ENCODE measurements at regions not wholly inside any gene's neighbourhood (a gene's known extent, or its start where the extent isn't known, plus 50 kb on each side); places are given as distances from the start of the nearest gene placed in this dataset.

DNA sequence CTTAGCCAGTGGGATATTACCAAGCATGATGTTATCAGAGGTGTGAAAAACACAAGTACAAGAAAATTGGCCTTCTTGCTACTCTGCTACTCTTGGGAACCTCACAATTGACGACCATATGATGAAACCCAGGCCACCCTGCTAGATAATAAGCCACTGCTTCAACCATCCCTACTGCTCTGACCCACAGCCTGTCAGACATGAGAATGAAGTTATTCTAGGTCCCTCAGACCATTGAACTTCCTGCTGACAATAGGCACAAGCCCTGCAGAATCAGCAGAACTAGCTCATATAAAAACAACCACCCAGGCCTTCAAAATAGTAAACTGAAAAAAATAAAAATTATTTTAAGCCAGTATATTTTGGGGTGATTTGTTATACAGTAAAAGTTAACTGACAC lies 559.9 kb downstream of the KCTD12 start:
- Histone ChIP-seq H3K36me3 (no peaks in the 10 kb centered on the region), H3K4me3 (no peak overlapping the region), H3K27me3 (no peaks in the 10 kb centered on the region), H3K27ac (no peak overlapping the region), H3K9me3 (no peaks in the 10 kb centered on the region), H3K4me1 (no peaks in the 10 kb centered on the region)
- no peak for DNase-seq
- intact Hi-C loops (cut with DNase I) = no loop called here
- no peak for TF ChIP-seq CTCF (IDR thresholded peaks at IDR 0.05)
- ATAC-seq = no peak

DNA sequence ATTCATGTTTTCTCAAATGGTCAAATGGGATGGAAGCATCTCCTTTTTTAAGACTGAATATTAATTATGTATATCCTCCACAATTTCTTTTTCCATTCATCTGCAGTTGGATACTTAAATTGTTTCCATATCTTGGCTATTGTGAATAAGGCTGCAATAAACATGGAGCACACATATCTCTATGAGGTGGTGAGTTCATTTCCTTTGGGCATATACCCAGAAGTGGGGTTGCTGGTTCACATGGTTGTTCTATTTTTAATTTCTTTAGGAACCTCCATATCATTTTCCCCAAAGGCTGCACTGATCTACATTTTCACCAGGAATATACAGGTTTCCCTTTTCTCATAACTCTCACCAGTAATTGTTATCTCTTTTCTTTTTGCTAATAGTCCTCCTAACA lies 566.3 kb downstream of the KCTD12 start:
- no peaks in the 10 kb centered on the region for H3K4me1 ChIP-seq
- intact Hi-C loops (cut with DNase I) = no loop called here
- TF ChIP-seq CTCF (IDR thresholded peaks at IDR 0.05) = no peak
- no peak overlapping the region for H3K27ac ChIP-seq
- H3K9me3 ChIP-seq = no peaks in the 10 kb centered on the region
- H3K27me3 ChIP-seq = no peaks in the 10 kb centered on the region
- DNase-seq (no peak), ATAC-seq (no peak)
- H3K4me3 ChIP-seq = no peak overlapping the region
- H3K36me3 ChIP-seq = no peaks in the 10 kb centered on the region

- Histone ChIP-seq H3K4me1 (no peaks in the 10 kb centered on the region), H3K9me3 (no peaks in the 10 kb centered on the region), H3K27ac (no peak overlapping the region), H3K4me3 (no peak overlapping the region), H3K27me3 (no peaks in the 10 kb centered on the region), H3K36me3 (no peaks in the 10 kb centered on the region)
- DNase-seq (no peak), ATAC-seq (no peak)
- intact Hi-C loops (cut with DNase I) = no loop called here
- no peak for TF ChIP-seq CTCF (IDR thresholded peaks at IDR 0.05)
Observed at GRCh38 chr13:76316998-76317527, 569.1 kb downstream of the KCTD12 start.

- DNase-seq = no peak
- Histone ChIP-seq H3K27me3 (no peaks in the 10 kb centered on the region), H3K27ac (no peak overlapping the region), H3K4me3 (no peak overlapping the region), H3K36me3 (no peaks in the 10 kb centered on the region), H3K4me1 (no peaks in the 10 kb centered on the region), H3K9me3 (no peaks in the 10 kb centered on the region)
- no peak for TF ChIP-seq CTCF (IDR thresholded peaks at IDR 0.05)
- ATAC-seq = no peak
- intact Hi-C loops (cut with DNase I) = no loop called here
Observed at GRCh38 chr13:76314495-76314894, 571.7 kb downstream of the KCTD12 start.

DNA sequence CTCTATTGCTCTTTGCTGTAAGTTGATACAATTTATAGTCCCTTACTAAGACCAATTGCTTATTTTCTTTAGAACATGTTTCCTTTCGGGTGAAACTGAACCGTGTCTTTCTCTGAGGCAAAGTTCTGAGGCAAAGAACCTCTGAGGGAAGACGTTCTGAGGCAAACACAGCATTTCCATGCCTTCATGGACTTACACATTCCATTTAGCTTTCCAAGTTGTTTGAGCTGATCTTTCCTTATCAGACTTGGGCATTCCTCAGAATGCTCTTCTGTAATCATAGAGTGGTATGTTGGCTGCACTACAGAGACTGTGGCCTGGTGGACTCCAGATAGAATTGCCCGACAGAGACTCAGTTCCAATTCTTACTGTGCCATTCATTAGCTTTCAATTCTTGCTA lies 579.1 kb downstream of the KCTD12 start:
- peak overlapping the region; percentile 27 for H3K27ac ChIP-seq
- no peak for DNase-seq
- no peak overlapping the region for H3K4me3 ChIP-seq
- no peaks in the 10 kb centered on the region for H3K36me3 ChIP-seq
- TF ChIP-seq CTCF (IDR thresholded peaks at IDR 0.05) = peak; percentile 15
- peak; percentile 93 for ATAC-seq
- H3K27me3 ChIP-seq = no peaks in the 10 kb centered on the region
- intact Hi-C loops (cut with DNase I) = no loop called here
- no peaks in the 10 kb centered on the region for H3K4me1 ChIP-seq
- H3K9me3 ChIP-seq = no peaks in the 10 kb centered on the region

- ATAC-seq = no peak
- no peak for DNase-seq
- Histone ChIP-seq H3K27ac (no peak overlapping the region), H3K4me3 (no peak overlapping the region), H3K27me3 (no peaks in the 10 kb centered on the region), H3K4me1 (no peaks in the 10 kb centered on the region), H3K9me3 (no peaks in the 10 kb centered on the region), H3K36me3 (no peaks in the 10 kb centered on the region)
- intact Hi-C loops (cut with DNase I) = no loop called here
- TF ChIP-seq CTCF (IDR thresholded peaks at IDR 0.05) = no peak
Observed at GRCh38 chr13:76300688-76301087, 585.5 kb downstream of the KCTD12 start.
